ENCODE measurements at regions not wholly inside any gene's neighbourhood (a gene's known extent, or its start where the extent isn't known, plus 50 kb on each side); places are given as distances from the start of the nearest gene placed in this dataset.

- no peak for ATAC-seq
Measured at GRCh38 chr5:61915646-61916045, 390.4 kb upstream of the KIF2A start.

DNA sequence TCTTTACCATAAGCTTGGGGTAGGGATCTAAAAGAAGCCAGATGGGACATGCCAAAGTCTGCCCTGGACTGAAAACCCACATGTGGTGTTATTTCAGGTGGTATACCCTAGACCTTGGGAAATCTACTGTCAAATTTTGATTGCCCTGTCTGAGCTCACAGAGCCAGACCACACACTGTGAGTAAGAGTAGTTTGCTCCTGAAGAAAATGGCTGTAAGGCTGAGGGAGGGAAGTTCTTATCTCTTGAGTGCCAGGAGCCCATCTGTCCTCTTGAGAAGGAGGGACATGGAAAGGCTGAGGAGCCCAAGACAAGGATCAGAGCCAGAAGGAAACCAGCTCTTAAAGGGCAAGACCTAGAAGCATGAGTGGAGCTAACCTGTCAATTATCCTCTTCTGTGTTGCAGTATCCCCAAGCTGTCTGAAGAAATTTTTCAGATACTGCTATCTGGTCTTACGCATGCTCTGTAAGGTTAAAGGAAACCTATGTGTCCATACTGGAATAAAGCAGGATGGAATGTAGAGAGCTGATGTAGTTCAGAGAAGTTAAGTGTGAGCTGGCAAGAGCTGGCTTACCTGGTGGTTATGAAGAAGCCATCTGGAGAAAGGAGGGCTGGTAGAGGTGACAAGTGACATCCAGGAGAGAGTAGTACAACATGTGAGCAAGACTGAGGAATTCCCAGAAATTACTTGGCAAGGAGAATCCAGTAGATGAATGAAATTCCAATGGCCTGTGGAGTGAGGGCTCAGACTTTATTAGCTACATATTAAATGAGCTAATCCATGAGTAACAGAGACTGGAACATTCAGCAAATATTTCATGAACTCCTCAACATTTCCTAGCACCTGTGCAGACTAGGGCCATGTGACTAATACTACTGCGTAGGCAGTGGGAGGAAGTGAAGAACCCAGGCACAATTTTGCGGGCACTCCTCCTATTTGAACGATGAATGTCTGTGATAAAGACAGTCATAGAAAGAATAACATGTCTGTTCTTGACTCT is 389.1 kb upstream of the KIF2A start:
- ATAC-seq: peak; percentile 97

DNA sequence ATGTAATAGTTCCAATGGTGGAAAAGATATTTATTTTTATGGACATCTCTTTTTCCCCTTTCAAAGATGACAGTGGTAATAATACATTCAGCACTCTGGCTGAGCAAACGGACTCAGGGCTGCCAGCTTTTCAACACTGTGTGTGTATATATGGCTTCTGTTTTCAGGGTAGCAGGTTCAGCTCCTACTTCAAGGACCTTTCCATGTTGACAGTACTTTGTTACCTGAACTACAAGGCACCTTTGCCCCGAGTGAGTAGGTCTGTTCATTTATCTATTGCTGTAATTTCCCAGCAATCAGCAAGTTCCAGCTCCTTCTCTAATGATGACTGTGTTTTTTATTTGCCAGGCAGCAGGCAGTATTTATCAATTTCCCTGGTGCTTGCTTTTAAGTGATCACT is 387.4 kb upstream of the KIF2A start:
- no peak for ATAC-seq

DNA sequence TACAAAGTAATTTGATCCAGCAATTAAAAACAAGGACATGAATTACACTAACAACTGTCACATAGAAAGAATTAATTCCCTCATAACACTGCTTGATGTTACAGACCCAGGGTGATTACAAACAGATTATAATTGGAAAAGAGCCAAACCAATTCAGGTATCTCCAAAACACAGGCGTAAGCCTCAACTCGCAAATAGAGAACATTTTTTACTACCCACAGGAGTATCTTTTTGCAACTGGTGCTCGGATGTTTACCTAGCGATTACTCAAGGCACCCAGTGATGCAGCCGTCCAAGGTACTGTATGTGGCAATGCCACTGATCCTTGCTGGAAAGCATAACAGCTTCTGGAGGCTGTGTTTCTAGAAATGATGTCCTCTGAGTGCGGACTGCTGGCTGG is 386.1 kb upstream of the KIF2A start:
- peak; percentile 75 for ATAC-seq

- no peak for ATAC-seq
Measured at GRCh38 chr5:61924251-61924650, 381.8 kb upstream of the KIF2A start.

DNA sequence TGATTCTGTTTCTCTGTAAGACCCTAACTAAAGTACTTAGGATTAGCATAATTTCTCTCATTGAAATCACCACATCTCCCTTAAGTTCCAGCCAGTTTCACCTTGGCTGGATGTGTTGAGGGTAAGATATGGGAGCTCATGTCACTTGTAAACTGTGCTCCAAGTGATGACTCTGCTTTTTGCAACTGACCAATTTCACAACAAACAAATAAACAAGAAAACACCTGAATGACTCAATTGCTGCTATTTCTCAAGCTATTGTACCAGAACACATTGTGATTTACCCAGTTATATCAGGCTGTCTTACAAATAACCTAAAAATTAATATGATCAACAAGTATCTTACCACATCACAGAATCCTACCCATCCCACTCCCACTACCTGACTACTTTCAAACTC is 379.1 kb upstream of the KIF2A start:
- ATAC-seq: no peak

DNA sequence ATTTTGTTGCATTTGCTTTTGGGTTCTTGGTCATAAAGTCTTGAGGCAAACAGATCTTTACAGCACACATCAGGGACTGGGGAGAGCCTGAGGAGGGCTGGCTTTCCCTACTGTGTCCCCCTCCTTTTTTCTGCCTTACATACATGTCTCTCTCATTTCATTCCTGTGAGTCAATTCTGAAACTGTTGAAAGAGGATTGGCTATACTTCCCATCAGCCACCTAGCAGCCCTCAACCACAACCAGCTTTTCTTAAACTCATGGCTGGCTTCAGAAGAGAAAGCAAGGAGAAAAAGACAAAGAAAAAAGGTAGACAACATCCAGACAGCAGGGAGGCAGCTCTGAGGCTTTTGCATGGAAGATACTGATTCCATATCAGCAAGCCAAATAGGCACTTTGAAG is 374.8 kb upstream of the KIF2A start:
- no peak for ATAC-seq

- ATAC-seq: peak; percentile 87
Measured at GRCh38 chr5:61933787-61934626, 372.0 kb upstream of the KIF2A start.

DNA sequence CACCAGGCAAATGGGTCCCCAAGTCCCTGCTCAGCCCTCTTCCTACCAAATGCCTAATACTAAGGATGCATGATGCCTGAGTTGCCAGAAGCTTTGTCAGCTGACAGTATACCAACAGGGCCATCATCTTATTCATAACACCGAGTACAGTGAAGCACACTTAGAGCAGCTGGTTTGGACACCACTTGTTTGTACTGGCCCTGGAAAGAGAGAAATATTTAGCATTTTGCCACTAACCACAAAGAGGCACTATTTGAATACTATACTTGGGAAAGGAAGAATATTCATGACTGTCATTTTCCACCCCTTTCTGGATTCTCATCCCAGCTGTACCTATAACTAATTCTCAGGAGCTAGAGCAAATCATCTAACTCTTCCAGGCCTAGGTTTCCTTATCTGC is 364.4 kb upstream of the KIF2A start:
- ATAC-seq: no peak

- no peak for ATAC-seq
Measured at GRCh38 chr5:61942462-61943049, 363.4 kb upstream of the KIF2A start.

- ATAC-seq: no peak
Measured at GRCh38 chr5:61943713-61944112, 362.3 kb upstream of the KIF2A start.

- no peak for ATAC-seq
Measured at GRCh38 chr5:61948151-61948550, 357.9 kb upstream of the KIF2A start.

DNA sequence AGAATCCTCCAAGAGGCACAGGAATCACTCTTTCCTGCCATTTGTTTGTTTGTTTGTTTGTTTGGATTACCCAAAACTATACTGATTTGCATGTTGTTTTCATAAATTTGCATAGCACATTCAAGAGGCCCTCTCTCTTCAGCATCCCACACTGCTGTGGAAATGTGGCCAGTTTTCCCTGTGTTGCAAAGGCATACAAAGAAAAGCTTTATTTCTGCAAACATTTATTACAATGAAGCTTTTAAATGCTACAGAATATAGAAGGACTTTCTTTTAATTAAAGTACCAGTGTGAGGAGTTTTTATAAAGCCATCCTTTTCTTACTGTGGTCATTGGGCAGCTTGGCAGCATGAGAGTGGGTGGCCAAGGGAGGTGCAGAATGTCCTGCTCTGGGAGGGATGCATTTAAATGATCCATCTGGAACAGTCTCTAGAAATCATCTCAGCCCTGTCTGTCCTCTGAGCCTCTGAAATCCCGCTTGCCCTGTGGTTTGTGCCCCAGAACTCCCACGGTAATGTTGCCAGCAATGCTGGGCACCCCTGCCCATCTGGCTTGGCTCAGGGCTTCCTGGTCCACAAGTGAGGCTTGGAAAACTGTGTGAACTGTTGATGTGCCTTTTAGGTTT is 356.8 kb upstream of the KIF2A start:
- ATAC-seq: no peak

GRCh38 chr5:61949679-61950435 is 356.1 kb upstream of the KIF2A start:
- ATAC-seq: no peak

- ATAC-seq: no peak
Measured at GRCh38 chr5:61951295-61951694, 354.7 kb upstream of the KIF2A start.

- peak; percentile 48 for ATAC-seq
Measured at GRCh38 chr5:61953913-61954312, 352.1 kb upstream of the KIF2A start.

- ATAC-seq: no peak
Measured at GRCh38 chr5:61964201-61964600, 341.8 kb upstream of the KIF2A start.

DNA sequence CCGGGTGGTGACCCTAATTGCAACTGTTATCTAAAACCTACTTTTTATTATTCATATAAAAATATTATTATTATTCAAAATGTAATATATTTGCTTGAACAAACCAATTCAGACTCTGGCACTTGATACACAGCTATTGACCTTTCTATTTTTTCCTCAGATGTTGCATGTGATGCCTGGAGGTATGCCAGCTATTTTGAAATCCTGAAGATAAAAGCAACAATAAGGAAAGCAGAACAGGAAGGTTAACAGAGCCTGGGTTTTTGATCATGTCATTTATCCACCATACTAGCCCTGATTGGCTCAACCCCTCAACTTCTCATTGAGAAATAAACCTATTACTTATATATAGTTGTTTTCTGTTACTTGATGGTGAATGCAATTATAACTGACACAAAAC is 340.9 kb upstream of the KIF2A start:
- ATAC-seq: no peak

DNA sequence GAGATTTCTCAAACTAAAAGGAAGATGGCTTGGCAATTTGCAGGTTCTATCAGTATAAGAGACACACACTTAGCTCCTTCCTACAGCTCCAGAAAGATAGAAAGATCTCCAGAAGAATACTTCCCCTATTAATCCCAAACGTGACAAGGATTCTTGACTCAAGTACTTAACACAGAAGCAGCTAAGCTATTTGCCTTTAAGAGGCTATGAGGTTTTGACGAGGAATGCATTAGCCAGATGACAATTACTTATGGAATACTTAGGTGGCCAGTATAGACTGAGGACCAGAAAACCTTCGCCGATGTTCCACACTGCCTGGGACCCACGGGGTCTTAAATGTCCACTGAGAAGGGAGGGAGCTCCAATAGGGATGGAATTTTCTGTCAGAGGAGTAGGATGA is 340.5 kb upstream of the KIF2A start:
- no peak for ATAC-seq

GRCh38 chr5:61966296-61966955 is 339.6 kb upstream of the KIF2A start:
- no peak for ATAC-seq

DNA sequence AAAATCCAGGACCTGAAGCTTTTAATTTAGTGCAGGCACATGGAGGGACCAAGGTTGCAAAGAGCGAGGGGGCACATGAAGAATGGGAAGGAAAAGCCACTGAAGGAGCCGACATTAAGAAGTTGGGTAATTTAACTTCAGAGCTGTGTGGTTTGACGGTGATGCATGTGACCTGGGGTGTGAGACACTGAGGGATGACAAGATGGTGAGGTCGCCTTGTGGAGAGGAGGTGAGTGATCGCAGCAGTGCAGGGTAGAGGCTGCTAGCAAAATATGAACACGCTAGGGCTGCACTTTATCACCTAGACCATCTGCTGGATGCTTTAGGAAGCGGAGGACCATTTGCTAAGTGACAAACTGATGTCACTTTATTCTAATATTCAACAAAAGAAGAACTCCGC is 339.0 kb upstream of the KIF2A start:
- no peak for ATAC-seq

All from esophagus mucosa (tissue), 1 donor.